Prostate gland (tissue), 2 donors: ENCODE measurements at regions not wholly inside any gene's neighbourhood (a gene's known extent, or its start where the extent isn't known, plus 50 kb on each side); places are given as distances from the start of the nearest gene placed in this dataset.

Experiments used
- CTCF ChIP-seq, 4 experiments: fragments of 200-600 bp in 2 of 4; fragments of 450-650 bp in 2 of 4; sonication (generic) in 2 of 4; IDR thresholded peaks; 1 replicate in 3 of 4; 2 replicates in 1 of 4; pipeline ENCODE4 v1.5.1; 2016 to 2019; ENCODE audit warnings: antibody characterized with exemption in 4 of 4, mild to moderate bottlenecking in 2 of 4, moderate library complexity in 2 of 4
- POLR2AphosphoS5 ChIP-seq: sonication (generic); formaldehyde crosslinking; IDR thresholded peaks from one replicate; pipeline ENCODE4 v1.6.1; 2017; ENCODE audit warnings: antibody characterized with exemption

GRCh38 chr5:124280079-124280478, 466.4 kb downstream of the ZNF608 start:
- TF ChIP-seq CTCF (IDR thresholded peaks at IDR 0.05) (no peak), POLR2AphosphoS5 (no peak)
